ENCODE measurements at regions not wholly inside any gene's neighbourhood (a gene's known extent, or its start where the extent isn't known, plus 50 kb on each side); places are given as distances from the start of the nearest gene placed in this dataset.
"Not testable (repeated sequence)": the region's sequence is repeated elsewhere in the genome, so short reads cannot be mapped to it uniquely, and the experiment has no call there.

DNA sequence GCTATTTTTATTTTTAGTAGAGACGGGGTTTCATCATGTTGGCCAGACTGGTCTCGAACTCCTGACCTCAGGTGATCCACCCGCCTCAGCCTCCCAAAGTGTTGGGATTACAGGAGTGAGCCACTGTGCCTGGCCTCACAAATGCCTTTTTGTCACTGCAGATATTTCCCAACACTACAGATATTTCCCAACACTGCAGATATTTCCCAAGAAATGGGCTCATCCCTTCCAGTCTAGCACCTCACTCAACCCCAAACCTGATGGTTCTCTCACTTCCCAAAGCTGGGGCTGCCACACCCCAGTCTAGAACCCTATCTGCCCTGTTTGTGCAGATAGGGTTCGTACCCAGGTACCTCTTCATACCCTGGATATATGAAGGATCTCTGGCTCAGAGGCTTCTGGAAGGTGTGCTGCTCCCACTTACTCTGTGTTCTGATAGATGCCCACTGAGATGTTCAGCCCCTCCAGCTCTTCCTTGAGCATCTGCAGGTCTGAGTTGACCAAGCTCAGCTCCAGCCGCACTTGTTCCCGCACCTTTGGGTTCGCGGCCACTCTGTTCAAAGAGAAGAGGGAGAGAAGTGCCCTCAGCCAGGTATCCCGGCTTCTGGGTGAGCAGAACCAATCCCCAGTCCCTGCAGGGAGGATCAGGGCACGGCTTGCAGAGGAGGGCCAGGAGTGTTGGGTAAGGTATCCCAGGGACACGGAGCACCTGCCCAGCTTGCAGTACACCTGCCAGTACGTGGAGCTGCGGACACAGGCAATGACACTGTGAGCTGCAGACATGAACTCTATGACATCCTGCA lies 265.1 kb downstream of the GOLGA6L6 start:
- H3K4me1 ChIP-seq (replicated peaks in 1 of 4; ENCODE audit: control insufficient read depth in 3 of 4, insufficient read depth in 4 of 4, low read length in 3 of 4); H3K23ac ChIP-seq (ENCODE audit: insufficient read length); H3K56ac ChIP-seq (replicated peaks; ENCODE audit: insufficient read length, low read depth, low read length); H3K27me3 ChIP-seq (replicated peaks in 1 of 4; ENCODE audit: control insufficient read depth in 3 of 4, extremely low read depth in 1 of 4, insufficient read depth in 3 of 4, low read length in 3 of 4); H3K9ac ChIP-seq (replicated peaks in 1 of 4; ENCODE audit: extremely low read depth in 1 of 4, low read depth in 3 of 4, low read length in 3 of 4); H3K79me1 ChIP-seq (ENCODE audit: low read depth, low read length); H3K4me2 ChIP-seq (ENCODE audit: insufficient read depth in 1 of 2, low read depth in 2 of 2, low read length in 2 of 2); H3K79me2 ChIP-seq (ENCODE audit: control insufficient read depth in 1 of 2, insufficient read depth in 2 of 2, low read length in 2 of 2); H4K20me1 ChIP-seq (replicated peaks in 1 of 2; ENCODE audit: control insufficient read depth in 1 of 2, insufficient read depth in 2 of 2, low read length in 2 of 2); POLR2A ChIA-PET (ENCODE audit: partially characterized antibody); H4K5ac ChIP-seq (ENCODE audit: insufficient read length, low read depth, low read length); H2BK5ac ChIP-seq (ENCODE audit: low read depth, low read length); H2BK15ac ChIP-seq (ENCODE audit: low read length); H3K36me3 ChIP-seq (ENCODE audit: control insufficient read depth in 2 of 4, insufficient read depth in 4 of 4, low read length in 3 of 4); H3K27ac ChIP-seq (ENCODE audit: low read depth, low read length); H2BK12ac ChIP-seq (ENCODE audit: low read depth, low read length); H4K8ac ChIP-seq (ENCODE audit: extremely low read depth, insufficient read depth, low read length); H3K18ac ChIP-seq (ENCODE audit: extremely low read depth, low read length); CTCF ChIA-PET (ENCODE audit: partially characterized antibody); H2BK20ac ChIP-seq (ENCODE audit: low read length); H2BK120ac ChIP-seq (replicated peaks; ENCODE audit: low read depth, low read length); H3K4me3 ChIP-seq (ENCODE audit: extremely low read depth in 1 of 4, insufficient read depth in 2 of 4, low read depth in 3 of 4, low read length in 4 of 4); H3K4ac ChIP-seq (replicated peaks; ENCODE audit: insufficient read length, low read depth, low read length); H3K14ac ChIP-seq (ENCODE audit: insufficient read length); H4K91ac ChIP-seq (replicated peaks; ENCODE audit: insufficient read length, low read length); H2AK5ac ChIP-seq (ENCODE audit: low read depth, low read length); H2AFZ ChIP-seq (ENCODE audit: low read length); DNase-seq (ENCODE audit: low read depth in 1 of 2, low spot score in 2 of 2); FAIRE-seq; H3K23me2 ChIP-seq (ENCODE audit: low read depth, low read length): not testable (repeated sequence)
- H3K9me3 ChIP-seq (ENCODE audit: insufficient read depth in 2 of 2, low read depth in 1 of 2, low read length in 1 of 2): peaks cover 38 to 66% of the 10 kb centered on the region in 2 experiments
- WGBS, 2 experiments (ENCODE audit: extremely low coverage in 1 of 2, insufficient coverage in 1 of 2, insufficient read length in 1 of 2, insufficient replicate concordance in 2 of 2, low coverage in 1 of 2, low lambda C conversion rate in 2 of 2, missing lambda C conversion rate in 1 of 2): 81% methylated on average over 13 of the region's 13 CpGs; no CpG with 5 or more reads in 1 of the 2 experiments
